HCT116 (cell line): ENCODE measurements at regions not wholly inside any gene's neighbourhood (a gene's known extent, or its start where the extent isn't known, plus 50 kb on each side); places are given as distances from the start of the nearest gene placed in this dataset.

Source experiments
- ATAC-seq: fragments of 200-7000 bp; cut with Tn5 transposase; 2 replicates; pipeline ENCODE4 v1.9.1; 2020; ENCODE audit warnings: mild to moderate bottlenecking, moderate library complexity
- BruUV-seq: library from RNA; stranded (reverse); fragments of 400-500 nt; replicated peaks from 2 replicates; lab custom pipeline; 2021; lab: Mats Ljungman, UMichigan
- CTCF ChIA-PET: fragments of 300-600 bp; sonication (Branson Sonifier 250); formaldehyde crosslinking; loops from one replicate; lab custom pipeline; 2021; ENCODE audit warnings: antibody characterized with exemption; lab: Charles Lee
- POLR2A ChIA-PET: fragments of 300-600, 350-600 bp; sonication (Branson Sonifier 250); formaldehyde crosslinking; loops from one replicate; lab custom pipeline; 2021; ENCODE audit warnings: antibody characterized with exemption; lab: Charles Lee
- RAD21 ChIA-PET, 2 experiments: fragments of 300-600 bp; sonication (Branson Sonifier 250); formaldehyde crosslinking; loops; one replicate each; lab custom pipeline; 2023; ENCODE audit warnings: low total read pairs in 2 of 2; ENCODE audit not compliant: uncharacterized antibody in 2 of 2, unreplicated experiment in 2 of 2, low non-redundant PET in 1 of 2; lab: Charles Lee
- DNase-seq: peaks from one replicate; pipeline ENCODE4 v3.0.0-alpha.2; 2010; ENCODE audit warnings: low read depth, low spot score
- H2AFZ ChIP-seq: fragments of 200-600 bp; shearing (Covaris generic), sonication (generic); 2 replicates; pipeline ENCODE4 v1.6.1; 2017; ENCODE audit warnings: low read depth, mixed run types, mixed read lengths, antibody characterized with exemption, low read length; ENCODE audit not compliant: poor library complexity, severe bottlenecking
- H3K27ac ChIP-seq: 2 replicates; pipeline ENCODE4 v1.5.1; 2012; ENCODE audit warnings: low read depth, low read length
- H3K27me3 ChIP-seq: fragments of 200-600 bp; sonication (generic); 2 replicates; pipeline ENCODE4 v1.6.1; 2016; ENCODE audit warnings: mixed run types, low read length, mixed read lengths; ENCODE audit not compliant: insufficient read depth
- H3K36me3 ChIP-seq, 2 experiments: fragments of 200-500 bp in 1 of 2; fragments of 200-600 bp in 1 of 2; sonication (Bioruptor generic) in 1 of 2; sonication (generic) in 1 of 2; 2 replicates each; pipeline versions ENCODE4 v1.5.1 to v1.6.1; 2014 to 2016; ENCODE audit warnings: low read length in 2 of 2, inconsistent platforms in 1 of 2, mixed read lengths in 1 of 2, mixed run types in 1 of 2; ENCODE audit not compliant: insufficient read depth in 2 of 2, control insufficient read depth in 1 of 2
- H3K4me1 ChIP-seq, 2 experiments: fragments of 200-600 bp in 1 of 2; sonication (generic) in 1 of 2; 2 replicates each; pipeline versions ENCODE4 v1.5.1 to v1.6.1; 2012 to 2017; ENCODE audit warnings: low read length in 2 of 2, inconsistent platforms in 1 of 2, mild to moderate bottlenecking in 1 of 2, mixed read lengths in 1 of 2, mixed run types in 1 of 2, moderate library complexity in 1 of 2; ENCODE audit not compliant: insufficient read depth in 2 of 2, control insufficient read depth in 1 of 2
- H3K4me2 ChIP-seq: fragments of 200-600 bp; sonication (generic); 2 replicates; pipeline ENCODE4 v1.6.1; 2017; ENCODE audit warnings: mixed run types, low read length, mixed read lengths
- H3K4me3 ChIP-seq, 2 experiments: fragments of 200-600 bp in 1 of 2; sonication (generic) in 1 of 2; replicated peaks in 1 of 2; 2 replicates each; pipeline ENCODE4 v1.5.1; 2011 to 2016; ENCODE audit warnings: low read length in 2 of 2, control low read depth in 1 of 2, low read depth in 1 of 2, mild to moderate bottlenecking in 1 of 2, mixed read lengths in 1 of 2, mixed run types in 1 of 2
- H3K79me2 ChIP-seq: fragments of 200-600 bp; sonication (generic); 2 replicates; pipeline ENCODE4 v1.6.1; 2017; ENCODE audit warnings: mild to moderate bottlenecking, mixed run types, low read length, moderate library complexity, mixed read lengths; ENCODE audit not compliant: insufficient read depth
- H3K9ac ChIP-seq: fragments of 200-600 bp; sonication (generic); 2 replicates; pipeline ENCODE4 v1.6.1; 2016; ENCODE audit warnings: low read length, mixed read lengths
- H3K9me2 ChIP-seq: fragments of 200-600 bp; sonication (generic), shearing (Covaris generic); 2 replicates; pipeline ENCODE4 v1.6.1; 2017; ENCODE audit warnings: mixed run types, mild to moderate bottlenecking, moderate library complexity; ENCODE audit not compliant: insufficient read depth
- H3K9me3 ChIP-seq, 2 experiments: fragments of 200-500 bp in 1 of 2; fragments of 200-600 bp in 1 of 2; sonication (Bioruptor generic) in 1 of 2; sonication (generic) in 1 of 2; 2 replicates each; pipeline ENCODE4 v1.6.1; 2014 to 2017; ENCODE audit warnings: low read length in 2 of 2, mixed read lengths in 2 of 2, inconsistent platforms in 1 of 2, low read depth in 1 of 2, mild to moderate bottlenecking in 1 of 2, mixed run types in 1 of 2, moderate library complexity in 1 of 2; ENCODE audit not compliant: control insufficient read depth in 1 of 2, insufficient read depth in 1 of 2
- H4K20me1 ChIP-seq: fragments of 200-600 bp; sonication (generic), shearing (Covaris generic); 2 replicates; pipeline ENCODE4 v1.6.1; 2017; ENCODE audit warnings: mixed run types, mild to moderate bottlenecking, moderate library complexity; ENCODE audit not compliant: insufficient read depth
- ATF3 ChIP-seq: IDR thresholded peaks from 2 replicates; pipeline ENCODE4 v1.6.1; 2012
- EGR1 ChIP-seq: IDR thresholded peaks from 2 replicates; pipeline ENCODE4 v1.6.1; 2012; ENCODE audit warnings: low read depth
- EZH2phosphoT487 ChIP-seq: fragments of 200-600 bp; IDR thresholded peaks from 2 replicates; pipeline ENCODE4 v1.6.1; 2018; ENCODE audit warnings: antibody characterized with exemption, borderline replicate concordance
- RAD21 ChIP-seq: IDR thresholded peaks from 2 replicates; pipeline ENCODE4 v1.6.1; 2012; ENCODE audit warnings: low read depth, mild to moderate bottlenecking
- YY1 ChIP-seq: IDR thresholded peaks from 2 replicates; pipeline ENCODE4 v1.6.1; 2011; ENCODE audit warnings: low read length, low read depth, moderate library complexity, mild to moderate bottlenecking; ENCODE audit not compliant: insufficient replicate concordance; ENCODE audit errors: extremely low read depth
- intact Hi-C: fragments of 100-400 bp; cut with micrococcal nuclease; formaldehyde crosslinking; loops from 2 replicates; pipeline ENCODE4 v1.10.0; 2022
- TF ChIP-seq, protein P1 (sequence below), 3 experiments: fragments of 200-600 bp in 1 of 3; sonication (generic) in 1 of 3; IDR thresholded peaks in 2 of 3; conservative IDR thresholded peaks in 1 of 3; 2 replicates each; pipeline ENCODE4 v1.5.1; 2012 to 2017; ENCODE audit warnings: low read depth in 2 of 3, low read length in 2 of 3, antibody characterized with exemption in 1 of 3, borderline replicate concordance in 1 of 3, control low read depth in 1 of 3, mild to moderate bottlenecking in 1 of 3, mixed read lengths in 1 of 3, mixed run types in 1 of 3, moderate library complexity in 1 of 3; ENCODE audit not compliant: insufficient read depth in 1 of 3

GRCh38 chr5:162227075-162227474 is 159.5 kb downstream of the GABRG2 start:
- H3K4me3 ChIP-seq: no peak overlapping the region
- ChIA-PET CTCF (no interaction called here), RAD21 (no interaction called here), POLR2A (no interaction called here)
- TF ChIP-seq ATF3: no peak
- TF ChIP-seq, protein P1, sequence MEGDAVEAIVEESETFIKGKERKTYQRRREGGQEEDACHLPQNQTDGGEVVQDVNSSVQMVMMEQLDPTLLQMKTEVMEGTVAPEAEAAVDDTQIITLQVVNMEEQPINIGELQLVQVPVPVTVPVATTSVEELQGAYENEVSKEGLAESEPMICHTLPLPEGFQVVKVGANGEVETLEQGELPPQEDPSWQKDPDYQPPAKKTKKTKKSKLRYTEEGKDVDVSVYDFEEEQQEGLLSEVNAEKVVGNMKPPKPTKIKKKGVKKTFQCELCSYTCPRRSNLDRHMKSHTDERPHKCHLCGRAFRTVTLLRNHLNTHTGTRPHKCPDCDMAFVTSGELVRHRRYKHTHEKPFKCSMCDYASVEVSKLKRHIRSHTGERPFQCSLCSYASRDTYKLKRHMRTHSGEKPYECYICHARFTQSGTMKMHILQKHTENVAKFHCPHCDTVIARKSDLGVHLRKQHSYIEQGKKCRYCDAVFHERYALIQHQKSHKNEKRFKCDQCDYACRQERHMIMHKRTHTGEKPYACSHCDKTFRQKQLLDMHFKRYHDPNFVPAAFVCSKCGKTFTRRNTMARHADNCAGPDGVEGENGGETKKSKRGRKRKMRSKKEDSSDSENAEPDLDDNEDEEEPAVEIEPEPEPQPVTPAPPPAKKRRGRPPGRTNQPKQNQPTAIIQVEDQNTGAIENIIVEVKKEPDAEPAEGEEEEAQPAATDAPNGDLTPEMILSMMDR (IDR thresholded peaks at IDR 0.05 in 2 of 3, conservative IDR thresholded peaks at IDR 0.05 in 1 of 3; ENCODE audit: borderline replicate concordance in 1 of 3, insufficient read depth in 1 of 3, low read depth in 2 of 3, low read length in 2 of 3): peak in 2 of 3 experiments; percentile 6 to 21; a peak in 1 of 6 replicates
- TF ChIP-seq RAD21: peak; percentile 30; the same call in 1 of the 2 replicates
- H3K9me2 ChIP-seq: no peaks in the 10 kb centered on the region
- no peak overlapping the region for H3K27ac ChIP-seq
- no TSS peak for BruUV-seq
- H3K36me3 ChIP-seq: no peaks in the 10 kb centered on the region
- no peaks in the 10 kb centered on the region for H3K9me3 ChIP-seq
- no peaks in the 10 kb centered on the region for H3K4me1 ChIP-seq
- H2AFZ ChIP-seq: no peak overlapping the region
- DNase-seq (no peak), ATAC-seq (no peak)
- no peak overlapping the region for H3K9ac ChIP-seq
- H3K4me2 ChIP-seq: no peak overlapping the region
- H3K27me3 ChIP-seq: no peaks in the 10 kb centered on the region
- intact Hi-C loops: loop anchor here (5.0 kb wide), 1 partner anchor 1120 kb away; no protein-coding TSS in a partner anchor
- no peaks in the 10 kb centered on the region for H4K20me1 ChIP-seq
- H3K79me2 ChIP-seq: no peaks in the 10 kb centered on the region

- DNase-seq (no peak), ATAC-seq (no peak)
- H3K9me2 ChIP-seq: no peaks in the 10 kb centered on the region
- ChIA-PET RAD21 (no interaction called here), CTCF (no interaction called here), POLR2A (no interaction called here)
- H3K27me3 ChIP-seq: no peaks in the 10 kb centered on the region
- no peaks in the 10 kb centered on the region for H4K20me1 ChIP-seq
- H3K9me3 ChIP-seq: no peaks in the 10 kb centered on the region
- H3K27ac ChIP-seq: no peak overlapping the region
- no peak overlapping the region for H3K4me3 ChIP-seq
- H3K36me3 ChIP-seq: no peaks in the 10 kb centered on the region
- no TSS peak for BruUV-seq
- intact Hi-C loops: no loop called here
- H3K4me2 ChIP-seq: no peak overlapping the region
- H3K79me2 ChIP-seq: no peaks in the 10 kb centered on the region
- H3K4me1 ChIP-seq: no peaks in the 10 kb centered on the region
- TF ChIP-seq EZH2phosphoT487 (no peak), EGR1 (no peak), YY1 (no peak)
- H3K9ac ChIP-seq: no peak overlapping the region
- H2AFZ ChIP-seq: no peak overlapping the region
These were observed 162.8 kb downstream of the GABRG2 start for GRCh38 chr5:162230348-162230747.
